ENCODE measurements at regions not wholly inside any gene's neighbourhood (a gene's known extent, or its start where the extent isn't known, plus 50 kb on each side); places are given as distances from the start of the nearest gene placed in this dataset.

GRCh38 chr5:82851471-82851870, 225.7 kb downstream of the TMEM167A start:
- no peak for DNase-seq (ENCODE audit: low read depth, low spot score)

GRCh38 chr5:82850393-82850792, 226.8 kb downstream of the TMEM167A start:
- no peak for DNase-seq (ENCODE audit: low read depth, low spot score)

- DNase-seq (ENCODE audit: low read depth, low spot score), result no peak
Observed at GRCh38 chr5:82849885-82850284, 227.3 kb downstream of the TMEM167A start.

- DNase-seq (ENCODE audit: low read depth, low spot score), result no peak
Observed at GRCh38 chr5:82847562-82847961, 229.6 kb downstream of the TMEM167A start.

- DNase-seq (ENCODE audit: low read depth, low spot score), result no peak
Observed at GRCh38 chr5:82839881-82840280, 237.3 kb downstream of the TMEM167A start.

- no peak for DNase-seq (ENCODE audit: low read depth, low spot score)
Observed at GRCh38 chr5:82835488-82835887, 241.7 kb downstream of the TMEM167A start.

GRCh38 chr5:82834151-82834550, 243.0 kb downstream of the TMEM167A start:
- DNase-seq (ENCODE audit: low read depth, low spot score), result no peak

GRCh38 chr5:82833277-82833676, 243.9 kb downstream of the TMEM167A start:
- DNase-seq (ENCODE audit: low read depth, low spot score), result no peak

GRCh38 chr5:82832445-82832844, 244.7 kb downstream of the TMEM167A start:
- DNase-seq (ENCODE audit: low read depth, low spot score), result no peak

- no peak for DNase-seq (ENCODE audit: low read depth, low spot score)
Observed at GRCh38 chr5:82828211-82828610, 249.0 kb downstream of the TMEM167A start.

GRCh38 chr5:82827651-82828050, 249.5 kb downstream of the TMEM167A start:
- DNase-seq (ENCODE audit: low read depth, low spot score), result no peak

- DNase-seq (ENCODE audit: low read depth, low spot score), result no peak
Observed at GRCh38 chr5:82822634-82822927, 254.6 kb downstream of the TMEM167A start.

- DNase-seq (ENCODE audit: low read depth, low spot score), result no peak
Observed at GRCh38 chr5:82821846-82822633, 255.2 kb downstream of the TMEM167A start.

GRCh38 chr5:82820961-82821845, 256.0 kb downstream of the TMEM167A start:
- DNase-seq (ENCODE audit: low read depth, low spot score), result no peak

GRCh38 chr5:82820188-82820587, 257.0 kb downstream of the TMEM167A start:
- no peak for DNase-seq (ENCODE audit: low read depth, low spot score)

GRCh38 chr5:82817897-82818676, 259.1 kb downstream of the TMEM167A start:
- no peak for DNase-seq (ENCODE audit: low read depth, low spot score)

- DNase-seq (ENCODE audit: low read depth, low spot score), result no peak
Observed at GRCh38 chr5:82816926-82817325, 260.3 kb downstream of the TMEM167A start.

GRCh38 chr5:82815871-82816270, 261.3 kb downstream of the TMEM167A start:
- DNase-seq (ENCODE audit: low read depth, low spot score), result no peak

- DNase-seq (ENCODE audit: low read depth, low spot score), result no peak
Observed at GRCh38 chr5:82813861-82814260, 263.3 kb downstream of the TMEM167A start.

GRCh38 chr5:82812575-82812974, 264.6 kb downstream of the TMEM167A start:
- no peak for DNase-seq (ENCODE audit: low read depth, low spot score)

GRCh38 chr5:82811490-82811889, 265.7 kb downstream of the TMEM167A start:
- DNase-seq (ENCODE audit: low read depth, low spot score), result no peak
